GM18867 (cell line): ENCODE measurements at regions not wholly inside any gene's neighbourhood (a gene's known extent, or its start where the extent isn't known, plus 50 kb on each side); places are given as distances from the start of the nearest gene placed in this dataset.
"Not testable (repeated sequence)": the region's sequence is repeated elsewhere in the genome, so short reads cannot be mapped to it uniquely, and the experiment has no call there.

Source experiments
- ATAC-seq: cut with Tn5 transposase; IDR thresholded peaks from one replicate; pipeline ENCODE4 v1.9.1; 2021; ENCODE audit warnings: mild to moderate bottlenecking, moderate library complexity; ENCODE audit not compliant: unreplicated experiment

DNA sequence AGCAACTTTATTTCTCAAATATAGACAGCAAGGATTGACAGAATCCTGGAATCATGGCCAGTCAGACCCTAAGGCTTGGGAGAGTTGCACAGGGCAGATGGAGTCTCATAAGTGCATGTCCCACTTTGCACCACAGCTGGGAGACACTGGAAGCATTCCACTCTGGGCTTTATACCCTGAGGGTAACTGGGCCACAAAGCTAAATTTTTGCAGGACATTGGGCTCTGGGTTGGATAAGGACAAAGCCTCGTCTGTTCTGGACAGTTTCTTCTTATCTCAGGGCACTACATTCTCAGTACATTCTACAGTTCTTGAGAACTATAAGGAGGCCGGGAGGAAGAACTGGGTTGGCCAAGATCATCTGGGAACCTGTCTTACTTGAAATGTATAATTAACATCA lies 158.3 kb upstream of the IGFBP3 start:
- no peak for ATAC-seq

GRCh38 chr7:46076527-46076926 lies 155.5 kb upstream of the IGFBP3 start:
- ATAC-seq = no peak

DNA sequence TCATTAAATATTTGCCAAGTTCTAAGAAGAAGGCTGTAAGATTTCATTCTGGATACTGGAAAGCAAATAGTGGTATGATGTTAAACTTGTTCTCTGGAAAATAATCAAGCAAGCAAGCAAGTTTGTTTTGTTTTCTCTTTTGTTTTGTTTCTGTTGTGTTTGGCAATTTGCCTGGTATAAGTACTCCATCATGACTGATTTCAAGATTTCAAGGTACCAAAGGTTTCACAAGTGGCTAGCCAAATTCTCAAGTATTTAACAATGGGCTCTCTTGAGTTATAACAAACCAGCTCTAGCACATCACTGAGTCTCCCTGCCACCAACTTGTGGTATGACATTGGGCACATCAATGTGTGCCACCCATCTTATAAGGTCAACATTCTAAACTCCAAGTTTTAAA lies 151.7 kb upstream of the IGFBP3 start:
- peak; percentile 80 for ATAC-seq

GRCh38 chr7:46071601-46072000 lies 150.5 kb upstream of the IGFBP3 start:
- ATAC-seq = no peak

GRCh38 chr7:46071076-46071475 lies 150.0 kb upstream of the IGFBP3 start:
- no peak for ATAC-seq

GRCh38 chr7:46068159-46068558 lies 147.1 kb upstream of the IGFBP3 start:
- no peak for ATAC-seq

DNA sequence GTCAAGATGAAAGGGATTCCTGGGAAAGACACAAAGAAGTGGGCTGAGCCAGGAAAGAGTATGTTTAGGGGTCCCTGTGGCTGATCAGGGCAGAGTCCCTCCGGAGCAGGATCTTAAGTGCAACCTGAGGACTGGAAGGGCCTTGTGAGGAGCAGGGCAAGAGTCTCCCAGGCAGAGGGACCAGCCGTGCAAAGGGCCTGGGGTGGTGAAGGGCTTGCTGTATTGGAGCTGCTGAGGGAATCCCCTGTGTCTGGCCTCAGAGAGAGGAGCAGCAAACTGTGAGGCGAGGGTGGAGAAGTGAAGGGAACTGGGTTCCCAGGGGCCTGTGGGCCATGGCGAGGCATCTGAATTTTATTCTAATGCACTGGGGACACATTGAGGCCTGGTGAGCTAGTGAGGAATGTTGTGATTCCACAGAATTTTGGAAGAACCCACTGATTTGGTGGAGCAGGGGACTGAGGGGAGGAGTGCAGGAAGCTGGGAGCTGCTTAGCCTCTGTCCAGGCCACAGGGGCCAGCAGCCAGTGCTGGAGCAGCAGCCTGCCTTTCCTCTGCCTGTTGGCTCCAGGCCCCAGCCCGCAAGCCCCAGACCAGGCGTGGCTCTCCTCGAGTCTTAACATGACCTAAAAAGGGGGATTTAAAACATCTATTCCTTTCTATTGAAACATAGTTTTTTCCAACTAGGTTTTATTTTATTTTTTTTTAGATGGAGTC lies 138.4 kb upstream of the IGFBP3 start:
- ATAC-seq = no peak

- peak; percentile 39 for ATAC-seq
These were observed 137.2 kb upstream of the IGFBP3 start for GRCh38 chr7:46058086-46058823.

DNA sequence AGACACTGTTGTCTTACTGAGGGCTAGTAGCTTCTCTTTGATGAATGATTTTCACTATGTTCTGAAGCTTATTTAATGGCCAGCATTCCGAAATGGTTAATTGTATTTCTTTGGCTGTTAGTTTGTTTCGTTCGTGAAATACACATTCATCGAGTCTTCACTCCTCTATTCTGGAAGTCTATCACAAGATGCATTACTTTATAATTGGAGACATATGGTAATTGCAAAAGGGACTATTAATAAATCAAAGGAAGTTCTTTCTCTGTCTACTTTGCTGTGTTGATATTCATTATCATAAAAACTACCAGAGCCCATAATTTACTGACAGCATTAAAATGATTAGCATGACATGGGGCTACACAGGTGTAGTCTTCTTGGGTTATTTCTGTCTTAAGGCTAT lies 133.8 kb upstream of the IGFBP3 start:
- no peak for ATAC-seq

- ATAC-seq = no peak
These were observed 133.2 kb upstream of the IGFBP3 start for GRCh38 chr7:46054272-46054671.

- ATAC-seq = no peak
These were observed 126.5 kb upstream of the IGFBP3 start for GRCh38 chr7:46047581-46047980.

DNA sequence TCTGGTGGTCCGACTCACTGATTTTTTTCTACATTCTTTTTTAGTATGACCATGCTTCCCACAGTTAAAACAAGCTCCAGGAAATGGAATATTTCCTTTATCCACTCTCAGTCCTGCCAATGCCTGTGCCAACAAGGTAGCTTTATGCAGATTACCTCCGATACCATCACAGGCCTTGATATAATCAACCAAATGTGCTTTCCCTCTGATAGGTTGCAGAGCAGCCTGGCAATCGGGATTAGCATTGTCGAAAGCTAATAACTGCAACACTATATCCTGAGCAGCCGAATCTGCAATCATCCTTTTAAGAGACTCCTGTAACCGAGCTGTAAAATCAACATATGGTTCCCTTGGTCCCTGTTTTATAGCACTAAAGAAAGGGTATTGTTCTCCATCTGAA lies 122.3 kb upstream of the IGFBP3 start:
- ATAC-seq = not testable (repeated sequence)

DNA sequence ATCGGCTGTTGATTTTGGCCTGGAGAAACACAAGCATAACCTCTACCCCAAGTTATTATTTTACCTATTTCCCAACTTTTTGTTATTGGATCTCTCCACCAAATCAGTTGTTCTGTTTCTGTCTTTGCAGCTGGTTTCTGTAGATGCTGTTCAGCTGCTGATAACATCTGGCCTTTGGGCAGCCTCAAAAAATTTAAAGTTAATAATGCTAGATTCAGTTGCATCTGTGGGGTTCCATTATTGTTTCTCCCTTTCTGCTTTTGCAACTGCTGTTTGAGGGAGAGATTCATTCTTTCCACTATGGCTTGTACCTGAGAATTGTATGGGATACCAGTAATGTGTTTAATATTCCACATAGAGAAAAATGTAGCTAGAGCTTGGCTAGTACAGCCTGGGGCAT lies 118.7 kb upstream of the IGFBP3 start:
- not testable (repeated sequence) for ATAC-seq

DNA sequence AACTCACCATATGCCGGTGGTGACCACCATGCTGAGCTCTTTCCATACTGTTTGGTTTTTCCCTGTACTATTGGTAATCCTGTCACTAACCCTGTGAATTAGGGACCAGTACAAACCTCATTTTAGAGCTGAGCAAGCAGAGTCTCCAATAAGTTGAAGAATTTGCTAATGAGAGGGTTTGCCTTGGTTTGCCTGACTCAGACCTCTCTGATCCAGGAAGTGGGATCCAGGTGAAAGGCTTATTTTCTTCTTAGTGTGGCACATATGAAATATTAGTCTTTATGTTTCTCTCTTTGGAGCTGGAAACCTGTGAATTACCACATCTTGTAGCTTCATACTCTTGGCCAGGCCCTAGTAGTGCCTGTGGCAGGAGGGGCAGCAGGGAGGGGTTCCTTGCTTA lies 114.1 kb upstream of the IGFBP3 start:
- ATAC-seq = no peak

DNA sequence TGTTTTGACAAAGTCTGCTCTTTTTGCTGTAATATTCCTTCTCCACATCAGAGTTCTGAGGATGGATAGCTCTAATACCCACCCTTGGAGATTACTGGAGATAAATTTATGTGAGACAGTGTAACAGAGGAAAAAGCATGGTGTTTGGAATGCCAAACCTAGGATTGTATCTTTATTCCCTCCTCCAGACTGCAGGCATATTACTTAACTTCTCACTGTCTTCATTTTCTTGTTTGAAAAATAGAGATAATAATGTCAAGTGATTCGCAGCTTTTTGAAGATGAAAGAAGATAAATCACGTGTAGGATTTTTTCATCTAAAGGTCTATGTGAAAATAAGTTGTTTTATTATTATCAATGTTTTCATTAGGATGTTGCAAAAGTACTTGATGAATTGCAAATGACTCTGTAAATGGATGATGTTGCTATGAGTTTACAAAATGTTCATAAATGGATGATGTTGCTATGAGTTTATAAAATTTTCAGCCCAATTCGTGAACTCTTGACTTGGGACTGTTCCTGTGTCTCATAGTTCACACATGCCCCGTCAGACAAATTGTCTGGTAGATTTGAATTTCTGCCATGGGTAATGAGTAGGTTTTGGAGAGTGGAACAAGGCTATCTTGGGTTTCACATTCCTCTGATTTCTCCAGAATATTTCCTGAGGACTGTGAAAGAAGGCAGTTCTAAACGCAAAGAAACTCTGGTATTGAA lies 113.1 kb upstream of the IGFBP3 start:
- ATAC-seq = no peak

GRCh38 chr7:46033592-46033991 lies 112.5 kb upstream of the IGFBP3 start:
- no peak for ATAC-seq

DNA sequence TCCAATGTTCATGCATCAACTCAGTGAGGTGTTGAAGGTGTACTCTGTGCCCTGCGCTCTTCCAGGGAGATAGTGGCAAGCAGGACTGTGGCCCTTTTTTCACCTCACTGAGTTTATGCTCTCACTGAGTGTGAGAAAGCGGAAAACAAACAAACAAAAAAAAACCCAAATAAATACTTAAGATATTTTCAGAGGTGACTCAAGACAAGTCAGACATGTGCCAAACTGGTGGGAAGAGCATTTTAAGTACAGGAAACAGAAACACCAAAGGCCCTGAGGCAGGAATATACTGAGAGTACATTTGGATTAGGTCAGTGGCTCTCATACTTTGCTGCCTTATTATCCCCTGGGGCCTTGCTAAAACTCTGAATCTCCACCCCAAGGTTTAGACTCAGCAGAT lies 111.9 kb upstream of the IGFBP3 start:
- no peak for ATAC-seq

DNA sequence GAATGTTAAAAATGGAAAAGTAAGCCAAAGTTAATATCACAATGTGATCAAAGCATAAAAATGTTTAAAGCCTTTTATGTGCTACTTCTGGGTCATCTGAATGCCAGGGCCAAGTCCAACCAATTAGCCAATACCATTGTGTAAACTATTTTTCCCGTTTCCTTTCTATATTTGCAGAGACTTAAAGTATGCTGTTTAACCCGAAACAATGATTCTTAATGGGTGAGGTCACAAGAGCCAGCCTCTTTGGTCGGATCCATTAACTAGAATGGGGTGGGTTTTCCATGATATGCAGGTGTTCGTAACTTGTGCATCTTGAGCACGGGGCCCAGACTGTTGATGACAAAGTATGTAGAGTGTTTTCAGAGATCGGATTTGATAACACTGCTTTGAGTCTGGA lies 111.3 kb upstream of the IGFBP3 start:
- no peak for ATAC-seq

DNA sequence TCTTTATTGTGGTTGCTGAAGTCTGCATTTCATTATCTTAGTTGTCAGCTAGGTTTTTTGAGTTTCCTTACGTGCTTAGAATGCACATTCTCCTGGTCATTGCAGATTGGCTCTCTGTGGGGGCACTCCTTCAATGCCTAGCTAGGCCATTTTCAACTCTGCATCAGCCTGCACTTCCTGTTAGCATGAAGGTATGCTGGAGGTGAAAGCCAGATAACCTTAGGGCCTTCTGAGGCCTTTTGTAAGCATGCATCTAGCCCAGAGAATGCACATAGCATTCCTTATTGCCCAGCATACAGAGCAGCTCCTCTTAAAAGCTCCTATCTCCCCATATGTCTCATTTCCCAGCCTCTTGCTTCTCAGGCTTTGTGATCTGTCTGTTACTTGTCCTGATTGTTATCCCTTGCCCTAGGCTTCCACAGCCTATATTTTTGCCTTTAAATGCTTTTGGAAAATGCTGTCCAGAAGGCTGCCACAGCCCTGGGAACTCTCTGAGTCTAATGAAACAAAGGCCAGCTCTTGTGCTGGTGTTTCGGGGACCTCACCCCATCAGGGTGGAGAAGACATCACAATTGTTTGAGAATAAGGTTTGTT lies 108.1 kb upstream of the IGFBP3 start:
- no peak for ATAC-seq

- no peak for ATAC-seq
These were observed 107.2 kb upstream of the IGFBP3 start for GRCh38 chr7:46028246-46028645.

- no peak for ATAC-seq
These were observed 105.7 kb upstream of the IGFBP3 start for GRCh38 chr7:46026741-46027140.
